Activated T-cell treated with anti-CD3 and anti-CD28 coated beads, Interleukin-2, amount 50 U/mL, for 24 hours (primary cell): ENCODE measurements at regions not wholly inside any gene's neighbourhood (a gene's known extent, or its start where the extent isn't known, plus 50 kb on each side); places are given as distances from the start of the nearest gene placed in this dataset.

Experiments used
- DNase-seq: peaks from one replicate; pipeline ENCODE4 v3.0.0-alpha.2; 2020
- H3K27ac Mint-ChIP-seq: 2 replicates; pipeline ENCODE4 v1.8.0; 2020; ENCODE audit warnings: mild to moderate bottlenecking, mixed read lengths
- H3K27me3 Mint-ChIP-seq: 2 replicates; pipeline ENCODE4 v1.8.0; 2020; ENCODE audit warnings: mixed read lengths
- H3K36me3 Mint-ChIP-seq: 2 replicates; pipeline ENCODE4 v1.8.0; 2020; ENCODE audit warnings: low read depth, mixed read lengths
- H3K4me1 Mint-ChIP-seq: 2 replicates; pipeline ENCODE4 v1.8.0; 2020; ENCODE audit warnings: low read depth, mixed read lengths
- H3K4me3 Mint-ChIP-seq: 2 replicates; pipeline ENCODE4 v1.8.0; 2020; ENCODE audit warnings: mild to moderate bottlenecking, moderate library complexity, mixed read lengths
- H3K9me3 Mint-ChIP-seq: 2 replicates; pipeline ENCODE4 v1.8.0; 2020; ENCODE audit warnings: mixed read lengths

DNA sequence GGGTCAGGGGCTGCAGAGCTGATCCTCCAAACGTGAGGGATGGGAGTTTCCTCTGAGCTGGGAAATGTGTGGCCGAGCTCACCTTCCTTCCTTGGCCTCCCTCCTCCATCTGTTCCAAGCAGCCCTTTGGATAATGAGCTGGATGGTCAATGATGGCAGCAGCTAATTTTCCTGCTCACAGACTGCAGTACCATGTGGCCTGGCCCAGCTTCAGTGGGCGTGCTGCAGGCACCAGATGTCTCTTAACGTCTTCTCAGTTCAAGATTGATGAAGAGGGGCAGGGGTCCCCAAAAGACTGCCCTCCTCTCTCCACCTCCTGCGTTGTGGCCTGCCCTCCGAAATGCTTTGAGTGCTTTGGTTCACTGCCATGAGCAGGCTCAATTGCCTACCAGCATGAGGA is 86.0 kb downstream of the UBIAD1 start:
- H3K4me3 Mint-ChIP-seq, result no peak overlapping the region
- peaks cover 19% of the 10 kb centered on the region for H3K27me3 Mint-ChIP-seq
- no peaks in the 10 kb centered on the region for H3K36me3 Mint-ChIP-seq
- no peak for DNase-seq
- H3K27ac Mint-ChIP-seq, result no peak overlapping the region
- H3K4me1 Mint-ChIP-seq, result peaks cover 2% of the 10 kb centered on the region
- H3K9me3 Mint-ChIP-seq, result no peaks in the 10 kb centered on the region

DNA sequence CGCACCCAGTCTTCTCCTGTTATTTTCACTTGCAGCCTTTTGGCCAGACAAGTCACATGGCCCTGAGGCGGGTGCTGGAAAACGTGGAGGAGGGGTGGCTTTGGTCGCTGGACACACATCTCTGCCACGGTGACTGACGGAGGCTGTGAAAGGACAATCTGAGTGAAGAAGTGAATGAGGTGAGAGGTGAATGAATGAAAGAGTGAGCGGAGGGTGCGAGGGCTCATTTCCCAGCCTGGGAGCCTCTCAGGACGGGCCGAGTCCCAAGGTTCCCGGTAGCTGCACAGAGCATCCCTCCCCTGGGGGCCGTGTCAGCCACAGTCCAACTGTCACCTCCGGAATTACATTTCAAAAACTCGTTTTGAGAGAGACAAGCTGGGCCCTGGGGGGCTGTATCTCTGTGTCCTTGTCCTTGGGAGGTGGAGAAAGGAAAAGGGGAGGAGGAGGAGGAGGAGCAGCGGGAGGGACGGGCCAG is 89.6 kb downstream of the UBIAD1 start:
- DNase-seq, result no peak
- H3K27me3 Mint-ChIP-seq, result peaks cover 7% of the 10 kb centered on the region
- H3K36me3 Mint-ChIP-seq, result no peaks in the 10 kb centered on the region
- H3K9me3 Mint-ChIP-seq, result no peaks in the 10 kb centered on the region
- H3K27ac Mint-ChIP-seq, result no peak overlapping the region
- H3K4me3 Mint-ChIP-seq, result no peak overlapping the region
- H3K4me1 Mint-ChIP-seq, result no peaks in the 10 kb centered on the region

DNA sequence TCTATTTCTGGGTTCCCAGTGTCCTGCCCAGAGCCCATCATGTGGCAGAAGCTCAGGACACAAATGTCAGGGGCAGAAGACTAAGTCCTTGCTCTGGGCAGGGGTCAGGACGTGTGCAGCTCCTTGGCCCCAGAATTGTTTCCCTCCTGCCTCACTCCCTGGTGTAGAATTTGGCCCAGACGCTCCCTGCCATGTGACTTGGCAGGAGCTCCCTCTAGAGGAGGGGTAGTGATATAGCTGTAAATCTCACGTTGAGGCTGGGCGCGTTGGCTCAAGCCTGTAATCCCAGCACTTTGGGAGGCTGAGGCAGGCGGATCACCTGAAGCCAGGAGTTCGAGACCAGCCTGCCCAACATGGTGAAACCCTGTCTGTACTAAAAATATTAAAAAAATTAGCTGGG is 91.2 kb downstream of the UBIAD1 start:
- H3K4me3 Mint-ChIP-seq, result no peak overlapping the region
- H3K36me3 Mint-ChIP-seq, result no peaks in the 10 kb centered on the region
- H3K27ac Mint-ChIP-seq, result no peak overlapping the region
- peaks cover under 1% of the 10 kb centered on the region for H3K27me3 Mint-ChIP-seq
- no peak for DNase-seq
- H3K4me1 Mint-ChIP-seq, result no peaks in the 10 kb centered on the region
- no peaks in the 10 kb centered on the region for H3K9me3 Mint-ChIP-seq

GRCh38 chr1:11365744-11366387 is 92.9 kb downstream of the UBIAD1 start:
- Mint-ChIP-seq H3K27ac (no peak overlapping the region), H3K4me1 (no peaks in the 10 kb centered on the region), H3K27me3 (peaks cover 9% of the 10 kb centered on the region), H3K36me3 (no peaks in the 10 kb centered on the region), H3K9me3 (no peaks in the 10 kb centered on the region), H3K4me3 (no peak overlapping the region)
- DNase-seq, result no peak

- Mint-ChIP-seq H3K36me3 (no peaks in the 10 kb centered on the region), H3K4me1 (no peaks in the 10 kb centered on the region), H3K27ac (peak overlapping the region; percentile 37), H3K27me3 (peaks cover 9% of the 10 kb centered on the region), H3K9me3 (no peaks in the 10 kb centered on the region), H3K4me3 (no peak overlapping the region)
- no peak for DNase-seq
These were observed 100.3 kb downstream of the UBIAD1 start for GRCh38 chr1:11373029-11373894.

DNA sequence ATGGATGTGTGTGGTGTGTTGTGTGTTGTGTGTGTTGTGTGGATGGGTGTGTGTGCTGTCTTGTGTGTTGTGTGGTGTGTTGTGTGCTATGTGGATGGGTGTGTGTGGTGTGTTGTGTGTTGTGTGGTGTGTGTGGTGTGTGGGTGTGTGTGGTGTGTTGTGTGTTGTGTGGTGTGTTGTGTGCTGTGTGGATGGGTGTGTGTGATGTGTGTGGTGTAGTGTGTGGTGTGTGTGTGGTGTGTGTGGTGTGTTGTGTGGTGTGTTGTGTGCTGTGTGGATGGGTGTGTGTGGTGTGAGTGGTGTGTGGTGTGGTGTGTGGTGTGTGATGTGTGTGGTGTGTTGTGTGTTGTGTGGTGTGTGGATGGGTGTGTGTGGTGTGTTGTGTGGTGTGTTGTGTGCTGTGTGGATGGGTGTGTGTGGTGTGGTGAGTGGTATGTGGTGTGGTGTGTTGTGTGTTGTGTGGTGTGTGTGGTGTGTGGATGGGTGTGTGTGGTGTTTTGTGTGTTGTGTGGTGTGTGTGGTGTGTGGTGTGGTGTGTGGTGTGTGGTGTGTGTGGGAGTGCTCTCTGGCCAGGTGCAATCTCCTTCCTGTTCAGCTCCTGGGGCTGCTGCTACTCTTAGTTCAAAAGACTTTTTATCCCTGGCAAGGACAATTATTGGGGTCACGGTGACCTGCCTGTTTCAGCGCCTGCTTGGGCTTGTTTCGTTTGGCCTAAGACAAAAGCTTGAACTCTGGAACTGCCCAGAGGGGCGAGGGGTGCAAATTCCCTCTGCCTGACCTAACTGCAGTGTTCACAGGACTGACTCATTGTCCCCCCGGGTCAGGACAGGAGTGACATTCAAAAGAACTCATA is 101.1 kb downstream of the UBIAD1 start:
- Mint-ChIP-seq H3K27me3 (peaks cover 9% of the 10 kb centered on the region), H3K27ac (peak overlapping the region; percentile 37), H3K9me3 (no peaks in the 10 kb centered on the region), H3K36me3 (no peaks in the 10 kb centered on the region), H3K4me3 (no peak overlapping the region), H3K4me1 (no peaks in the 10 kb centered on the region)
- no peak for DNase-seq

- DNase-seq, result no peak
- Mint-ChIP-seq H3K36me3 (no peaks in the 10 kb centered on the region), H3K4me3 (no peak overlapping the region), H3K27ac (no peak overlapping the region), H3K27me3 (peaks cover 5% of the 10 kb centered on the region), H3K9me3 (no peaks in the 10 kb centered on the region), H3K4me1 (no peaks in the 10 kb centered on the region)
These were observed 101.7 kb downstream of the UBIAD1 start for GRCh38 chr1:11374748-11375110.

DNA sequence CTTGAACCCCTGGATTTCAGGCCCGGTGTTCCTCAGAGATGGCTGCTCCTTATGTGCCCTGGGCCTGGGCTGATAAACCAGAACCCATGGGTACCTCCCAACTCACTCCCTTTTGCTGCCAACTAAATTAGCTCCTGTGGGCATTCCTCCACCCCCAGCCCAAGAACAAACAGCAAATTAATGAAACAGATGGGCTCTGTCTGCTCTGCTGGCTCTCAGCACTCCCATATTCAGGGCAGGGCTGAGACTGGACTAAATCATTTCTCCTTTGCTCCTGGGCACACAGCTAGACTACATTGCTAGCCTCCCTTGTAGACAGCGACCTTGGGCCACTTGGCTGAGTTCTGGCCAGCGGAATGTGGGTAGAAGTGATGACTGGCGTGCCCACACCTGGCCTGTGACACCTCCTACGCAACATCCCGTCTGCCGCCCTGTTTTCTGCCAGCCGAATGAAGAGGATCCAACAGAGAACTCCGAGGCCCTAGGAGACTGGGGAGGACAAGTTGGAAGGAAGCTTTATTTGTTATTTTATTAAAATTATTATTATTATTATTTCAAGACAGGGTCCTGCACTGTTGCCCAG is 101.9 kb upstream of the DISP3 start:
- H3K4me3 Mint-ChIP-seq, result no peak overlapping the region
- H3K27ac Mint-ChIP-seq, result no peak overlapping the region
- DNase-seq, result no peak
- peaks cover 3% of the 10 kb centered on the region for H3K9me3 Mint-ChIP-seq
- H3K4me1 Mint-ChIP-seq, result peaks cover under 1% of the 10 kb centered on the region
- H3K36me3 Mint-ChIP-seq, result no peaks in the 10 kb centered on the region
- no peaks in the 10 kb centered on the region for H3K27me3 Mint-ChIP-seq

DNA sequence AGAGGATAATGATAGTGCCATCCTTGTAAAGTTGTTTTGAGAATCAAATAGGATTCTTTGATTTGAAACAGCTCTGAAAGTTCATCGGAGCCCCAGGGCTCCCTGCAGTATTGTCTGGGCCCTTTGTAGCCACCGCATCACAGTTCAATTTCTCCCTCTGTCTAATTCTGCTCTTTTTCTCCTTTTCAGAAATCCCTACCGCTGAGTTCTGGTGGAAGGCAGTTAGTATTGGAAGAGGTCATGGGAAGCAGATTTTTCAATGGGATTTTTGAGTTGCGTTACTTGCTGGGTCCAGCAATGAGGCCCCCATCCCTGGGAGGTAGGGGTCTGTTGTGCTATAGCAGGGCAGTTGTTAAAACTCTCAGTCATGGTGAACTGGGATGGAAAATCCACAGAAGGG is 101.0 kb upstream of the DISP3 start:
- peaks cover 3% of the 10 kb centered on the region for H3K9me3 Mint-ChIP-seq
- H3K4me1 Mint-ChIP-seq, result peaks cover 5% of the 10 kb centered on the region
- H3K4me3 Mint-ChIP-seq, result no peak overlapping the region
- no peak for DNase-seq
- H3K27ac Mint-ChIP-seq, result no peak overlapping the region
- H3K27me3 Mint-ChIP-seq, result no peaks in the 10 kb centered on the region
- H3K36me3 Mint-ChIP-seq, result no peaks in the 10 kb centered on the region

DNA sequence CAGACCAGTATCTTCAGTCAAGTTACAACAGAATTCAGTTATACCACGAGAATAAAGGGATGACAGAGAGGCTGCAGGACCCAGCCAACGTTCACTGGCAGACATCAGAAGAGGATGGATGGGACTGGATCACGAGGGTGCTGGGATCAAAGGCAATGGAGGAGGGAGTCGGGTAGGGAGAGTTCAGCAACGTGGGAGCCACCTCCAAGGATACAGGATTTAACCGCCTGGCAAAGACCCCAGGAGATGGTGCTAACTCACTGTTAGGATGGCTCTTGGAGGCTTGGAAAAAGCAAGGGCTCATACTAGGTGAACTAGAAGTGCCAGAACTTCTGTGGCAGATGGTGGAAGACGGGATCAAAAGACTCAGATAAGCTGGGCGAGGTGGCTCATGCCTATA is 99.1 kb upstream of the DISP3 start:
- no peaks in the 10 kb centered on the region for H3K36me3 Mint-ChIP-seq
- no peak overlapping the region for H3K27ac Mint-ChIP-seq
- no peak overlapping the region for H3K4me3 Mint-ChIP-seq
- H3K4me1 Mint-ChIP-seq, result peaks cover 23% of the 10 kb centered on the region
- no peak for DNase-seq
- peaks cover 3% of the 10 kb centered on the region for H3K9me3 Mint-ChIP-seq
- H3K27me3 Mint-ChIP-seq, result no peaks in the 10 kb centered on the region

DNA sequence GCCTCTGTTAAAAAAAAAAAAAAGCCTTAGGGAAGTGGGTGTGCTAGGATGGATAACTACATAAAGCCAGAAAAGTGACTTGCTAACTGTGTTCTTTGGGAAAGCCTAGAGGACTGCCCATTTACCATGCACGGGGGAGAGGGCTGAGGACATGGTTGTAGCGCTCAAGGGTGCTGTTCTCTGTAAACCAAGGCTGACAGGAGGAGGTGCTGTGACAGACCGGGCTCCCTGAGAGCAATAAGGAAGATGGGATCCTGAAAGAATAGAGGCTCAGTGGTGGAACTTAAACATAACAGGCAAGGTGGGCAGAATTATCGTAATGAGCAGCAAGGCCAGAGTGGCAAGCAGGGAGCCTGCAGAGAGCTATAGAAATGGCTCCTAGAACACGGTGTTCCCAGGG is 98.5 kb upstream of the DISP3 start:
- H3K36me3 Mint-ChIP-seq, result no peaks in the 10 kb centered on the region
- H3K27ac Mint-ChIP-seq, result no peak overlapping the region
- H3K4me3 Mint-ChIP-seq, result no peak overlapping the region
- peaks cover 3% of the 10 kb centered on the region for H3K9me3 Mint-ChIP-seq
- H3K4me1 Mint-ChIP-seq, result peaks cover 27% of the 10 kb centered on the region
- no peaks in the 10 kb centered on the region for H3K27me3 Mint-ChIP-seq
- no peak for DNase-seq

GRCh38 chr1:11383553-11384169 is 95.3 kb upstream of the DISP3 start:
- Mint-ChIP-seq H3K4me1 (peaks cover 27% of the 10 kb centered on the region), H3K27ac (peak overlapping the region; percentile 4), H3K36me3 (no peaks in the 10 kb centered on the region), H3K9me3 (peaks cover 3% of the 10 kb centered on the region), H3K4me3 (no peak overlapping the region), H3K27me3 (no peaks in the 10 kb centered on the region)
- no peak for DNase-seq

GRCh38 chr1:11384170-11384554 is 94.8 kb upstream of the DISP3 start:
- peaks cover 3% of the 10 kb centered on the region for H3K9me3 Mint-ChIP-seq
- H3K27ac Mint-ChIP-seq, result peak overlapping the region; percentile 4
- no peak overlapping the region for H3K4me3 Mint-ChIP-seq

GRCh38 chr1:11387829-11388228 is 91.1 kb upstream of the DISP3 start:
- H3K27me3 Mint-ChIP-seq, result no peaks in the 10 kb centered on the region

More at GRCh38 chr1:11384170-11384554, 94.8 kb upstream of the DISP3 start:
- peak; percentile 40 for DNase-seq
- Mint-ChIP-seq H3K4me1 (peaks cover 27% of the 10 kb centered on the region), H3K27me3 (no peaks in the 10 kb centered on the region), H3K36me3 (no peaks in the 10 kb centered on the region)

More at GRCh38 chr1:11387829-11388228, 91.1 kb upstream of the DISP3 start:
- DNase-seq, result no peak
- H3K9me3 Mint-ChIP-seq, result no peaks in the 10 kb centered on the region
- H3K36me3 Mint-ChIP-seq, result no peaks in the 10 kb centered on the region
- peaks cover 30% of the 10 kb centered on the region for H3K4me1 Mint-ChIP-seq
- H3K27ac Mint-ChIP-seq, result no peak overlapping the region
- no peak overlapping the region for H3K4me3 Mint-ChIP-seq
